Stimulated activated CD8-positive, alpha-beta memory T cell treated with anti-CD3 and anti-CD28 coated beads, Interleukin-15, amount 100 ng/mL, for 48 hours (primary cell): ENCODE measurements at regions not wholly inside any gene's neighbourhood (a gene's known extent, or its start where the extent isn't known, plus 50 kb on each side); places are given as distances from the start of the nearest gene placed in this dataset.
"Not testable (repeated sequence)": the region's sequence is repeated elsewhere in the genome, so short reads cannot be mapped to it uniquely, and the experiment has no call there.

Experiments used
- DNase-seq, 2 donors: peaks; one replicate each; pipeline ENCODE4 v3.0.0-alpha.2; 2020; ENCODE audit warnings: low read depth in 2 of 2

DNA sequence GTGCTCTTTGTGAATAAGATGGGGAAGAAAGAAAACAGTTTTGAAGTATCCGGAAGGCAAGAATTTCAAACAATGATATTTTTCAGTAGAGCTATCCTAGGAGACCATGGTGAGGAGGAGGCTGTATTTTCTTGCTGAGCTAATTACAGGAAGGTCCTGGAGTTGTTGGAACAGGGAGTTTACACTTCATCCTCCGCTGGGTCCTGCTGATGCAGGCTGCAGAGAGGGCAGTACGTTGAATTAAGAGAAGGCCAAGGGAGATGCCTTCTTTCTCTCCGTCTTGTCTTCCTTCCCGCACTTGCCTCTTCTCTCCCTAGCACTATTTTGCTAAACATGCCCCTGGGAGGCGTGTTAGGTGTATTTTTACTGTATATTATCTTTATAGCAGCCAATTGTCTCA is 60.0 kb upstream of the EDAR start:
- DNase-seq = no peak

DNA sequence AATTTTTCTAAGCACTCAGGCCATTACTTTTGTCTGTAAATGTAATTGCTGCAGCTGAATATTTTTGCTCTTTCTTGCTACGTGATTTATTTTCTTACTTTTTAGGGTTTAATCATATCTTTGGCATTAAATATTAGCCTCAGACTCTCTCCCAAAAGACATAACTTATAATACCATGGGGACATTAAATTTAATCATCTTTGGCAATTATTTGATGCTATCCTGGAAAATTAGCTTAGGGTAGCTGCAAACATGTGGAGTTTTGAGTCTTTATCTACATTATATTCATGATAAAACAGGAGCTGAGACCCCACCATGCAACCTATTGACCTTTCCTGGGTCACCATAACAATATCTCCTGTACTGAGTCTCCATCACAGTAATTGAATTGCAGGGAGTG is 59.1 kb upstream of the EDAR start:
- DNase-seq = no peak

DNA sequence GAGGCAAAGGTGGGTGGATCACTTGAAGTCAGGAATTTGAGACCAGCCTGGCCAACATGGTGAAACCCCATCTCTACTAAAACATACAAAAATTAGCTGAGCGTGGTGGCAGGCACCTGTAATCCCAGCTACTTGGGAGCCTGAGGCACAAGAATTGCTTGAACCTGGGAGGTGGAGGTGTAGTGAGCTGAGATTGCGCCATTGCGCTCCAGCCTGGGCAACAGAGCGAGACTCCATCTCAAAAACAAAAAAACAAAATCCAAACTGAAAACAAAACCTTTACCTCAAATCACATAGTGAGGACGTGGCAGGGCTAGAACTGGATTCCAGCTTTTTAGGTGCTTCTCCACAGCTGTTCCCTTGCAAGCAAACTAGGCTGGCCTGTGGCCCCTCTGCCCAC is 58.5 kb upstream of the EDAR start:
- not testable (repeated sequence) for DNase-seq

DNA sequence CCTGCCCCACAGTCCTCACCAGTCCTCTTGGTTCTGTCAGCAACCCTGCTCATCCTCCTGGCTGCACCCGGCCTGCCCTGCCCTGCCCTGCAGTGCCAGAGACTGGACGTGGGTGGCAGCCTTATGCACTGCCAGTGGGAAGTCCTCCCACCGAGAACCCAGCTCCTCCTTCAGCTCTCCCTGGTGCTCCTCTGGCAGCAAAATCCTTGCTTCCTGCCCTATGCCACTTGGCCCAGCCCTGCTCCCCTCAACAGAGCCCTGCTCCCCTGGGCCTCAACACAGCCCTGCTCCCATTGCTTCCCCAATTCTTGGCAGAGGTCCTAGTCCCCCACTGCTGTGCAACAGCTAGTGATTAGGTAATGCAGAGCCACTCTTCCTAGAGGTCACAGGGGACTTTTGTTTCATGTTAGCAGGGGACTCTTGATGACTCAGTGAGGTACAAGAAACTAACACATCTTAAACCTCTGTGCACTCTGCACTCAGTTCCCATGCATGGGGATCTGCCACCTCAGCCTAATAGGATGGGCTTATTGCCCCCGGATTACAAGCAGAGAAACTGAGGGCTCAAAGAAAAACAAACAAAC is 58.0 kb upstream of the EDAR start:
- DNase-seq = no peak

DNA sequence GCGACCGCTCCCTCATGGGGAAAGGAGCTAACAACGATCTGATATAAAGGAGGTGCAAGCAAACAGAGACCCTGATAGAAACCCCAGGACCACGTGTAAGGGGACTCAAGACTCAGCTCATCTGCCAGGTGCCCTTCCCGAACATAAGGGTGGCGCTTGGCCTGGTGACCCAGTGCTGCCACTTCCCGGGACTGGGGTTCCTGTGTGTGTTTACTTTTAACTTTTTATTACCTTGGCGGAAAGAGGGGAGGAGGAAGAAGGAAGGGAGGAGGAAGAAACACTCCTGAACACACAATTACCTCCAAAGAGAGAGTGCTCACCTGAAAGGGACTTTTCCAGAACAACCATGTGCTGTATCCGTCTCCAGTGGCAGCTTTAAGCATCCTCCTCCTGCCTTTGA is 56.5 kb upstream of the EDAR start:
- DNase-seq = no peak

DNA sequence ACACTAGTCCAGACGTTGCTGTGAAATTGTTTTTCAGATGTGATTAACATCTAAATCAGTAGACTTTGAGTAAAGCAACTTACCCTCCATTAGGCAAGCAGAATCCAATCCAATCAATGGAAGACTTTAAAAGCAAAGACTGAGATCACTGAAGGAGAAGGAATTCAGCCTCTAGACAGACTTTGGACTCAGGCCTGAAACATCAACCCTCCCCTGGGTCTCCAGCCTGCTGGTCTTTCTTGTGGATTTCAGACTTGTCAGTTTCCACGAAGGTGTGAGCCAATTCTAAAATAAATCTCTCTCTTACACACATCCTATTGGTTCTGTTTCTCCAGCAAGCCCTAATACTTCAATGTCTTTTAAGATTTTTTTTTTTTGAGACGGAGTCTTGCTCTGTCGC is 50.0 kb upstream of the EDAR start:
- no peak for DNase-seq
